ENCODE measurements at regions not wholly inside any gene's neighbourhood (a gene's known extent, or its start where the extent isn't known, plus 50 kb on each side); places are given as distances from the start of the nearest gene placed in this dataset.

GRCh38 chr10:128866551-128866950 lies 600.5 kb upstream of the MGMT start:
- DNase-seq, result no peak

DNA sequence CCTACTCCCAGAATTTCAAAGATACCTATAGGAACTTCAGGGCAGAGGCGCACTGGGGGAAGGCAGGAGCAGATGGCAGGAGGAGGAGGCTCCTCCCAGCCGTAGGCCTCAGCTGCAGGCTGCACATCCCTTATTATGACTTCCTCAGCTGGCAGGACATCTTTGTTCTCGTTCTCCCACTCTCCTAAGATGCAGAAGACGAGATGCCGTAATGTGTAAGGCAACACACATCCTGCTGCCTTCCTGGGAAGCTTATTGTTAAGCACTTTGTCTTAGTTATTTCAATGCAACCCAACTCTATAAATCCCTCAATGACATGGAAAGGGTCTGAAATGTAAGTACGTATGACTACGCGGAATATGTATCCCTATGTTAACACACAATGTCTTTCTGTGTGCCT lies 599.8 kb upstream of the MGMT start:
- no peak for DNase-seq

DNA sequence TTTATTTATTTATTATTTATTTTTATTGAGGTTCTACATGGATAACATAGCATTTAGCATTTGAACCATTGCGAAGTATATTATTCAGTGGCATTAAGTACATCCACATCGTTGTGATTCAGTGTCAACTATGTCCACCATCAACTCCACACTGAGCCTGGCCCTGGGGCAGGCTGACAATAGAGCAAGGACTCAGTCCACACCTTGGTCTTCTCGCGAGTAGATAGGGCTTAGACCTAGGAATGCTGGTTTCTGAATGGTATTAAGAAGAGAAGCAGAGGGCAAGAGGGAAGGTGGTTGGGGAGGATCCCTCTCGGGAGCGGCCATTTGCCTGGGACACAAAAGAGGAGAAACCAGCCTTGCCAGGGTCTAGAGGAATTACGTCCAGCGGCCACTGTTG lies 599.2 kb upstream of the MGMT start:
- DNase-seq, result no peak

- DNase-seq, result no peak
Measured at GRCh38 chr10:128868481-128868880, 598.6 kb upstream of the MGMT start.

- DNase-seq, result no peak
Measured at GRCh38 chr10:128869101-128869749, 597.8 kb upstream of the MGMT start.

DNA sequence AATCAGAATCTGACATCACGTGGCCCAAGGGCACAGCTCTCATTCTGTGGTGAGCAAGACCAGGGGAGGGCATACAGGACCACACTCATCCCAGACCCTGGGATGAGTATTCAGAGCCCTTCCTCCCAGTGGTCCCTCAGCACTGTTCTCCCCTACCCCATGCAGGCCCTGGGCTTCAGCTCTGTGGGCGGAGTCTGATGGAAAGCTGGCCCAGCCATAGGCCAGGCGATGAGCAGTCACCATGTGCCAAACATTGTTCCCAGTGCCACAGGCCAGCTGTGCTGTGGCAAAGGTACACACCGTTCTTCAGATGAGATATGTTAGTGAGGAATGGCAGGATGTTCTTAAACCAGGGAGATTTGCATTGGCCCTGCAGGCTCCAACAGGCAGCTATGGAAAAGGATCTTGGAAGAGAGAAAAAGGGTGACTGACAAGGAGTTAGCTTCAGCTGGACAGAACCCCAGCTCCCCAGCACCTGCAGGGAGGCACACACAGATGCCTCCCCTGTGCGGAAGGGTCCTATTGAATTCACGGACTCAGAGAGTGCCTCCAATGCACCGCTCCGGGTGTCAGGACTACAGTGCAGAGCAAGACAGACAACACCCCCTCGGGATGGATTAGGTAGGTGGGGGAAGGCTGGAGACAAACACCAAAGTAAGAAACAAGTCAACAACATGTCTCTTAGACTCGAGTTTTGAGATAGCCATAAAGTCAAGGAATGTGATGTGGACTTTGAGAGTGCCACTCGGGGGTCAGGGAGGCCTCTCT lies 596.0 kb upstream of the MGMT start:
- DNase-seq, result no peak

DNA sequence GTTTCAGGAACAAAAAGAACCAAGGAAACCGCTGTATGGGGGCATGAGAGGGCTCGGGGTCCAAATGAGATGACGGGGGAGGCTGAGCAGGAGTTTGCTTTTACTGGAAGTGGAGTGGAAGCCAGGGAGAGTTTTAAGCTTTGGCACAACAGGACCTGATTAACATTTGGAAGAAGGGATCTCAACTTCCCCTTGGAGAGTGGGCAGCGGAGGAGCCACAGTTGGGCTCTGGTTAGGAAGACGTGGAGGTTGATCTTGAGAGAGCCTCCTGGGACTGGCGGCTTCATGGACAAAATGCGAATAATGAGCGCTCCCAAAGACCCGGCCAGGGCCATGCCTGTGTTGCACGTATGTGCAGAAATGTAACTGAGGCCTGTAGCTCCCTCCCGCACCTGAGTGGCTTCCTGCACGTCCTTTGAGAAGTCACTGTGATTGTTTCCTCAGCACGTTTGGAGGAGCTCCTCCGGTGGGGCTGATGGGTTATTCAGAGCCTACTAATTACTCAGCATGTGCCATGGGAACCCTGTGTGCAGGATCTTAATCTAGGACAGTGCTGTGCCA lies 595.3 kb upstream of the MGMT start:
- DNase-seq, result no peak

- no peak for DNase-seq
Measured at GRCh38 chr10:128873411-128874054, 593.5 kb upstream of the MGMT start.

GRCh38 chr10:128874331-128874730 lies 592.7 kb upstream of the MGMT start:
- no peak for DNase-seq

DNA sequence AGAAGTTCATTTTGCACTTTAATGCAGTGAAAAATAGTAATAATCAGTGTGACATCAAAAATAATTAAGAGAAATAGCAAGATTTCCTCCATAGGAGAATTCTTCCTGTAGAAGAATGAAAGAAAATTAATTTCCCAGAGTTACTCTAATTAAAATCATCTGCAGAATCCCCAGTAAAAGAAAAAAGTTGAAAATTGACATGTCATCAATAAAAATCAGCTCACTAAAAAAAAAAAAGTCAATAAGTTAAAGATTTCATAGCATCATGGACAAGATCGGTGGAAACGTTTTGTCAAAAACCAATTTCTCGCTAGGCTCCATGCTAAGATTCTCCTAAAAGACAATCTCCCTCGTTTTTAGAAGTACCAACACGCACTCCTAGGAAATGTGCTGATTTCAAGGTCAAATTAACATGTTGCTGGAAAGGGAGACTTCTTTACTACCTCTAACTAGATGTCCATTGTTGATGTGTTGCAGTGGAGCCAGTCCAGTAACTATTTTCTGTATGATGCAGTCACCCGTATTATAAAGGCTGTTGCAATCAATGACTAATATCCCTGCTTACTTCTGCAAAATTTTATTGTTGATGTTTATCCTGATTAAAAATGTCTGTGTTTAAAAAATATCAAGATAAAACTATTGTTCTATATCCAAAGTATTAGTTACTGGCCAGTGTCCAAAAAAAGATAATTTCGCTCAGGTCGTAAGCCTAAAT lies 591.9 kb upstream of the MGMT start:
- no peak for DNase-seq

GRCh38 chr10:128875956-128876736 lies 590.9 kb upstream of the MGMT start:
- no peak for DNase-seq

GRCh38 chr10:128877141-128877540 lies 589.9 kb upstream of the MGMT start:
- DNase-seq, result no peak

GRCh38 chr10:128877936-128878335 lies 589.1 kb upstream of the MGMT start:
- DNase-seq, result no peak

DNA sequence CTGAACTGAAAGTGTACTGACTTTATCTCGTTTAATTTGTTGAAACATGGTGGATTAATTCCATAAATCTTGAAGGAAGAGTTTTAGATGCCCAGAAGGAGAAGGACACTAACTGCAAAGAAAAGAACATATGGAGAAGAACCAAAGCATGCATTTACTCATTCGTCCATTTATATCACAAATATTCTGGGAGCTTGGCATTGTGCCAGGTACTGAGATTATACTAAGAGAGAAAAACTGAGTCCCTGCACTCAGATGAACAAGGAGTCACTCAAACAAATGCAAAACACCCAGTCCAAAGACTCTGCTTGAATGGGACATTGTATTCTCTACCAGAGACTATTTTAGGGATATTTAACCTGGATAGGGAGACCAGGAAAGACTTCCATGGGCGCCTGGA lies 588.0 kb upstream of the MGMT start:
- DNase-seq, result no peak

DNA sequence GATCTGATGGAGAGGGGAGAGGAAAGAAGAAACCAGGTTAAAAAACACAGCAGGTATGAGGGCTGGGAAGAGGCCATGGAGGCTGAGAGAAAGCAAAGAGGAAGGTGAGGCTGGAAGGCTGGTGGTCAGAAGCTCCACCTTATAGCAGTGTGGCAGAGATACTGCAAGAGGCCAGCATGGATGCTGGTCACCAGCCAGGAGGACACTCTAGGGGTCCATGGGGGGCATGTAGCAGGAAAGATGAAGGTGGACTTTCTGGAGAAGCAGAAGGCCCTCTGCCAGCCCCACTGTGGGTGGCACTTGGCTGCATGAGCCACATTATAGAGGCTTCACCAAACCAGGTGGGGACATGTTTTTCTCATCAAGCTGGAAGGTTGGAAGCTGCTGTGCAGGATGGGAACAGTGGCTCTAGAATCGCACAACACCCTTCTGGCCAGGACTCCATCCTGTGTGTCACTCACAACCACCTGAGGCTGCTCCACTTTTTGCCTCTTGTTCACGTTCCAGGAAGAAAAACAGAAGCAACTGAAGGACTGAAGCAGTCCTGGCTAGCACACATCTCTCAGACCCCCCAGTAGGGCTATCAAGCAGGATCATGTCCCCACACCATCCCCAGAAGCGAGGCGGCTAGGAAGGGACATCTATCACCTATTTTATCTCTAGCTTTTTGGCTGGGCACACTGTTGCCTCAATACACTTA lies 587.5 kb upstream of the MGMT start:
- no peak for DNase-seq

DNA sequence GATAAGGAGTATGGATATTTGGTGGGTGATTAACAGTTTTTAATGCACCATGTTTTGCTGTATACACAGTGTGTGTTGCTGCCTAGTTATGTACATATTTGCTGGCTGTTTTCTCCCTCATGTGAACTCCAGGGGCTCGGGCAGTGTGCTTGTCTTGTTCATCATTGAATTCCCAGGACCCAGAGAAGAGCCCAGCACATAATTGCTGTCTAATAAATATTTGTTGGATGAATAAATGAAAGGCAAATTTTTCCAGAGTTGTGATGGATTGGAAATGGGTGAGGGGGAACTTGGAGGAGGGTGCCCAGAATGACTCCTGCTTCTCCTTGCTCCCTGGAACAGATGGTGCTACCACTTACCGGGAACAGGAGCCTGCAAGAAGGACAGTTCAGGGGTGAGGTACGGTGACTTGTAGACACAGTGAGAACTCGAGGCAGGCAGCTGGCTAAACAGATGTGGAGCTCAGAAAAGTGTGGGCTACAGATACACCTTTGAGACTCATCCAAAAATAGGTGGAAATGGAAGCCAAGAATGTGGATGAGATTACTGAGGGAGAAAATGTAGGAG lies 586.8 kb upstream of the MGMT start:
- DNase-seq, result no peak

DNA sequence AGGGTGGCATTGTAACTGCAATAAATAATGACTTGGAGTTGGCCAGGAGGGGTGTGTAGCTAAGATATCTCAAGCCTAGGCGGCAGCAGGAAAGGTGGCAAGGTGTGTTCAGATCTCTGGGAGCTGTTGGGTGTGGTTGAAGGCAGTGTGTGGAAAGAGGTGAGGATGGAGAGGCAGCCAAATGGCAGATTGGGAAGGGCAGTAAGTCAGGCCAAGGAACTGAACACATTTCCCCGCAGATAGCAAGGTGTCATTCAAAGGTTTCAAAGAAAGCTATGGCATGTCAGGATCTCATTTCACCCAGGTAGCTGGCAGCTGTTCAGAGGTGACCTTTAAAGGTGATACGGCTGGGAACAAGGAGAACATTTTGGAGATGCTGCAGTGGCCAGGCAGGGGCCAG lies 586.0 kb upstream of the MGMT start:
- no peak for DNase-seq

DNA sequence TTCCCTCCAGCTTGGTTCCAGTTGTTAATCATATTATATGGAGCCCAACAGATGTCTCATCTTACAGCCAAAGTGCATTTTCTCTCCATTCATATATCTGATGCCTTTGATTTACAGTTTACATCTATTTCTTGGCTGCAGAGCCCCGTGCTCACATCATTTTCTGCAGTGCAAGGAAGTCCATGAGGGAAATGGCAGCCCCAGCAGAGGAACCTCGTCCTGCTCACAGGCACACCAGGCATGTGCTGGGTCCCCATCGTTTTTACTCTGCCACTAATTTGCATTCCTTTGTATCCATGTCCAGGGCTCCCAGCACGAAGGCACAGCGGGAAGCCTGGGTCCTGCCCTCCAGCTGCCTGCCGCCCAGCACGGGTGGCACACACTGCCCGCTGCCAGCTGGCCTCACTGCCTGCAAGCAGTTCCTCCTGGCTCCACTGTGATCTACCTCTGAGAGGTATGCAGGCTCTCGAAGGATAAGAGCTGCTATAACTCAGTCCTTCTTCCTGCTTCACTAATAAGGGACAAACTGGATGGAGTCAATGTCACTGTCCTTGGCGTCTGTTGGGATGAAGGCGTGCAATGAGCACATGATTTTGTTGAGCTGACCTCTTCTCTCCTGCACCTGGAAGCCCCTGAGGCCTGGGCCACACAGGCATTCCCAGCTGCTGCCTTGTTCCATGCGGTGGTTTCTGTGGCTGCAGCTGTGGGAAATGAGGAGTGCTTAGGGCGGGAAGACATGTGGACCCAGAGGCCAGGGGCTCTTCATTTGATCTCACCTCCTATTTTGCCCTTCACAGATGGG lies 583.6 kb upstream of the MGMT start:
- DNase-seq, result no peak

GRCh38 chr10:128884033-128884425 lies 583.0 kb upstream of the MGMT start:
- DNase-seq, result no peak

- DNase-seq, result no peak
Measured at GRCh38 chr10:128884496-128885072, 582.5 kb upstream of the MGMT start.

Data from stimulated activated CD4-positive, alpha-beta T cell treated with anti-CD3 and anti-CD28 coated beads, Interleukin-4, amount 100 ng/mL, for 1 hour (primary cell).